NCI-H2107 (cell line): ENCODE measurements at regions not wholly inside any gene's neighbourhood (a gene's known extent, or its start where the extent isn't known, plus 50 kb on each side); places are given as distances from the start of the nearest gene placed in this dataset.
A peak's percentile ranks its signal among the peaks of the same experiment; 100 is the strongest.

ENCODE experiments used
- DNase-seq: peaks from one replicate; lab custom pipeline; 2025; lab: John Stamatoyannopoulos, UW

DNA sequence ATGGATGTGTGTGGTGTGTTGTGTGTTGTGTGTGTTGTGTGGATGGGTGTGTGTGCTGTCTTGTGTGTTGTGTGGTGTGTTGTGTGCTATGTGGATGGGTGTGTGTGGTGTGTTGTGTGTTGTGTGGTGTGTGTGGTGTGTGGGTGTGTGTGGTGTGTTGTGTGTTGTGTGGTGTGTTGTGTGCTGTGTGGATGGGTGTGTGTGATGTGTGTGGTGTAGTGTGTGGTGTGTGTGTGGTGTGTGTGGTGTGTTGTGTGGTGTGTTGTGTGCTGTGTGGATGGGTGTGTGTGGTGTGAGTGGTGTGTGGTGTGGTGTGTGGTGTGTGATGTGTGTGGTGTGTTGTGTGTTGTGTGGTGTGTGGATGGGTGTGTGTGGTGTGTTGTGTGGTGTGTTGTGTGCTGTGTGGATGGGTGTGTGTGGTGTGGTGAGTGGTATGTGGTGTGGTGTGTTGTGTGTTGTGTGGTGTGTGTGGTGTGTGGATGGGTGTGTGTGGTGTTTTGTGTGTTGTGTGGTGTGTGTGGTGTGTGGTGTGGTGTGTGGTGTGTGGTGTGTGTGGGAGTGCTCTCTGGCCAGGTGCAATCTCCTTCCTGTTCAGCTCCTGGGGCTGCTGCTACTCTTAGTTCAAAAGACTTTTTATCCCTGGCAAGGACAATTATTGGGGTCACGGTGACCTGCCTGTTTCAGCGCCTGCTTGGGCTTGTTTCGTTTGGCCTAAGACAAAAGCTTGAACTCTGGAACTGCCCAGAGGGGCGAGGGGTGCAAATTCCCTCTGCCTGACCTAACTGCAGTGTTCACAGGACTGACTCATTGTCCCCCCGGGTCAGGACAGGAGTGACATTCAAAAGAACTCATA, 101.1 kb downstream of the UBIAD1 start:
- DNase-seq = no peak

DNA sequence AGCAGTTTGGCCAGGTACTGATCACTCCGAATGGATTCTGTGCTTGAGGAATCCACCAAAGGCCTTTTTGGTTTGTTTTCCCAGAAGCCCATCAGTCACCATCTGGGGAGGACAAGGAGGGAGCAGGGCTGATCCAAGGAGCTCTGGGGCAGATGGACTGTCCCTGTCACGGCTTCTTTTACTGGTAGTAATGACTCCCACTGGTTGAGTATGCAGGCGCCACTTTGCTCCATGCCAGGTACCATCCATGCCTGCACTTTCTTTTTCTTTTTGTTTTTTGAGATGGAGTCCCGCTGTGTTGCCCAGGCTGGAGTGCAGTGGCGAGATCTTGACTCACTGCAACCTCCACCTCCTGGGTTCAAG, 101.7 kb downstream of the UBIAD1 start:
- no peak for DNase-seq

DNA sequence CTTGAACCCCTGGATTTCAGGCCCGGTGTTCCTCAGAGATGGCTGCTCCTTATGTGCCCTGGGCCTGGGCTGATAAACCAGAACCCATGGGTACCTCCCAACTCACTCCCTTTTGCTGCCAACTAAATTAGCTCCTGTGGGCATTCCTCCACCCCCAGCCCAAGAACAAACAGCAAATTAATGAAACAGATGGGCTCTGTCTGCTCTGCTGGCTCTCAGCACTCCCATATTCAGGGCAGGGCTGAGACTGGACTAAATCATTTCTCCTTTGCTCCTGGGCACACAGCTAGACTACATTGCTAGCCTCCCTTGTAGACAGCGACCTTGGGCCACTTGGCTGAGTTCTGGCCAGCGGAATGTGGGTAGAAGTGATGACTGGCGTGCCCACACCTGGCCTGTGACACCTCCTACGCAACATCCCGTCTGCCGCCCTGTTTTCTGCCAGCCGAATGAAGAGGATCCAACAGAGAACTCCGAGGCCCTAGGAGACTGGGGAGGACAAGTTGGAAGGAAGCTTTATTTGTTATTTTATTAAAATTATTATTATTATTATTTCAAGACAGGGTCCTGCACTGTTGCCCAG, 101.9 kb upstream of the DISP3 start:
- no peak for DNase-seq

DNA sequence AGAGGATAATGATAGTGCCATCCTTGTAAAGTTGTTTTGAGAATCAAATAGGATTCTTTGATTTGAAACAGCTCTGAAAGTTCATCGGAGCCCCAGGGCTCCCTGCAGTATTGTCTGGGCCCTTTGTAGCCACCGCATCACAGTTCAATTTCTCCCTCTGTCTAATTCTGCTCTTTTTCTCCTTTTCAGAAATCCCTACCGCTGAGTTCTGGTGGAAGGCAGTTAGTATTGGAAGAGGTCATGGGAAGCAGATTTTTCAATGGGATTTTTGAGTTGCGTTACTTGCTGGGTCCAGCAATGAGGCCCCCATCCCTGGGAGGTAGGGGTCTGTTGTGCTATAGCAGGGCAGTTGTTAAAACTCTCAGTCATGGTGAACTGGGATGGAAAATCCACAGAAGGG, 101.0 kb upstream of the DISP3 start:
- no peak for DNase-seq

DNA sequence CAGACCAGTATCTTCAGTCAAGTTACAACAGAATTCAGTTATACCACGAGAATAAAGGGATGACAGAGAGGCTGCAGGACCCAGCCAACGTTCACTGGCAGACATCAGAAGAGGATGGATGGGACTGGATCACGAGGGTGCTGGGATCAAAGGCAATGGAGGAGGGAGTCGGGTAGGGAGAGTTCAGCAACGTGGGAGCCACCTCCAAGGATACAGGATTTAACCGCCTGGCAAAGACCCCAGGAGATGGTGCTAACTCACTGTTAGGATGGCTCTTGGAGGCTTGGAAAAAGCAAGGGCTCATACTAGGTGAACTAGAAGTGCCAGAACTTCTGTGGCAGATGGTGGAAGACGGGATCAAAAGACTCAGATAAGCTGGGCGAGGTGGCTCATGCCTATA, 99.1 kb upstream of the DISP3 start:
- no peak for DNase-seq

DNA sequence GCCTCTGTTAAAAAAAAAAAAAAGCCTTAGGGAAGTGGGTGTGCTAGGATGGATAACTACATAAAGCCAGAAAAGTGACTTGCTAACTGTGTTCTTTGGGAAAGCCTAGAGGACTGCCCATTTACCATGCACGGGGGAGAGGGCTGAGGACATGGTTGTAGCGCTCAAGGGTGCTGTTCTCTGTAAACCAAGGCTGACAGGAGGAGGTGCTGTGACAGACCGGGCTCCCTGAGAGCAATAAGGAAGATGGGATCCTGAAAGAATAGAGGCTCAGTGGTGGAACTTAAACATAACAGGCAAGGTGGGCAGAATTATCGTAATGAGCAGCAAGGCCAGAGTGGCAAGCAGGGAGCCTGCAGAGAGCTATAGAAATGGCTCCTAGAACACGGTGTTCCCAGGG, 98.5 kb upstream of the DISP3 start:
- DNase-seq = no peak

DNA sequence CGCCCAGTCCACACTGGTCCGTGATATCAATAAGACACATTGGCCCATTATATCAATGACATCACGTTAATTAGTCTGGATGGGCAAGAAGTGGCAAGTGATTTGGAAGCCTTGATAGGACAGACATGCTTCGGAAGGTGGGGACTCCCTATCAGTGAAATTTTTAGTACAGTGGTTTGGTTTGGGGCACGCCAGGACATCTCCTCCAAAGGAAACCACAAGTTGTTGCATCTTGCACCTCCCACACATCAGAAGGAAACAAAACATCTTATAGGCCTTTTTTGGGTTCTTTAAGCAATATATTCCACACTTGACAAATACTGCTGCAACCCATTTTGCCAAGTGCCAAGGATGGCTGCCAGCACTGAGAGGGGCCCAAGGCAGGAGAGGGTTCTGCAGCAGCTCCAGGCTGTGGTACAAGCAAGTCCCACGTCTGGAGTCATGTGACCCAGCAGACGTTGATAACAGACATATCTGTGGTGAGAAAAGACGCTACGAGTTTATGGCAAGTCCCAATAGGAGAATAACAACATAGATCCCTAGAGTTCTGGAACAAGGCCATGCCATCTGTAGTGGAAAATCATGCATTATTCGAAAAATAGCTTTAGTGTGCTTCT, 95.3 kb upstream of the DISP3 start:
- DNase-seq = no peak

DNA sequence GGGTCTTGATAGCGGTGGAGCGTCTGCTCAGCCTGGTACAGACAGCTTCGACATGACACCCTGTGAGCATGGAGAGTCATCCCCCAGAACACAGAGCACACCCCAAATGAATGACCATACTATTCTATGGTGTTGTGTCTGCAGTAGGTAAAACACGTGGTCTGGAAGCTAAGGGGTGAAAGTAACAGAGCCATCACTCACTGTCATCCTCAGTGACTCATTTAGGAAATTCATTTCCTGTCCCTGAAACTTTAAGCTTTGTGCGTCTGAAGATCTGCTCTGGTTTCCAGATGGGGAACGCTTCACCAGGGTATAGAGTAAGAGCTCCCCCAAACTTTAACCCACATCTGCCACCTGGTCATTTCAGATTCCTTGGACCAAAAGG, 94.8 kb upstream of the DISP3 start:
- no peak for DNase-seq

DNA sequence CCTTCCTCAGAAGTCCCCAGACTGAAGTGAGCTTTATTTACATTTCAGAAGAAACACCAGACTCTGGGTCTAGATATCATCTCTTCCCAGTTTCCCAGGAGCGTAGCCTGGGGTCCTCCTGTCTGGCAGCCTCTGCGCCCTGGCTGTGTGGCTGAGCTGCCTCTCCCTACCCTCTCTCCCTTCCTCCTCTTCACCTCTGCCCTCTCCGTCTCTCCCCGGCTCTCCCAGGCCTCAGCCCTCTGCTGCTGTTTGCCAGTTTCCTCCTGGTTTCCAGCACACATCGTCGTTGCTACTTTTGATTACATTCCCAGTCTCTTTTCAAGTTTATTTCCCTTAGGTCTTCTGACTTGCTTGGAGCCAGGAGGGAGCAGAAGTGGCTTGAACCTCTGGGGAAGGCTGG, 91.1 kb upstream of the DISP3 start:
- no peak for DNase-seq

DNA sequence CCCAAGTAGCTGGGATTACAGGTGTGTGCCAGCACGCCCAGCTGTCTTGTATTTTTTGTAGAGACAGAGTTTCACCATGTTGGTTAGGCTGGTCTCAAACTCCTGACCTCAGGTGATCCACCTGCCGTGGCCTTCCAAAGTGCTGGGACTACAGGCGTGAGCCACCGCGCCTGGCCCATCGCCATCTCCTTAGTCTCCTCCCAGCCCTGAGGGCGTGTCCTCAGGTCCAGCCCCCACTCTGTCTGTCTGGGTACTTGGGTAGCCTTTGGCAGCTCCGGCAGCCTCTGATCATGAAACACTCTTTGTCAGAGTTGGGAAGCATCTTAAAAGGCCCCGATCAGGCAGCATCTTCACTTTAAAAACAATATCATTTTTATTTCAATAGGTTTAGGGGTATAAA, 90.3 kb upstream of the DISP3 start:
- DNase-seq = no peak

DNA sequence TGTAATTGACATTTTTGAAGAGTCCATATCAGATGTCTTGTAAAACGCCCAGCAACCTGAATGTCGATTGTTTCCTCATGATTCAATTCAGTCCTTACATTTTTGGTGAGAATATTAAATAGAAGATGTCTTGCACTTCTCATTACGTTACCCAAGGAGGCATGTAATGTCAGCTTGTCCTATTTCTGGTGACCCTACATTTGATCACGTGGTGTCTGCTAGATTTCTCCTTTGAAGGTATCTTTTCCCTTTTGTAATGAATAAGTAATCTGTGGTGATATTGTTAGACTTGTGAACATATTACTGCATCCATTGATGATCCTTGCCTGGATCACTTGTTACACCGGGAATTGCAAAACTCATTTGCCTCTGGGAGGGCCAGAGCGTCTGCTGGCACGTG, 87.6 kb upstream of the DISP3 start:
- no peak for DNase-seq

DNA sequence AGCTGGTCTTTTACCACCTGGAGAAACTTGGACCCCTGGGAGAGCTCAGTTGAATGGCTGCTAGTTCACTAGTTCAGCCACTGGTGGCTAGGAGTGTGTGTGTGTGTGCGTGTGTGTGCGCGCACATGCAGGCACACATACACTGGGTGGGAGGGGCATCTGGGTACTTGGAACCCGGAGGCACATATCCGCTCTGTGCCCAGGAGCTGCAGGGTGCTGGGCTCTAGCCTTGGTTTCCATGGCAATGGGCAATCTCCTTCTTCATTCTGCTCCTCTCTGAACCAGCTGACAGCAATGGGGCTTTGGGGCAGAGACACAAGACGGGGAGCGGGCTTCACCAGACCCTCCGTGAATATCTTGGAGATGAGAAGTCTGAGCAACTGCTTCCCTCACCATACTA, 87.1 kb upstream of the DISP3 start:
- DNase-seq = no peak

DNA sequence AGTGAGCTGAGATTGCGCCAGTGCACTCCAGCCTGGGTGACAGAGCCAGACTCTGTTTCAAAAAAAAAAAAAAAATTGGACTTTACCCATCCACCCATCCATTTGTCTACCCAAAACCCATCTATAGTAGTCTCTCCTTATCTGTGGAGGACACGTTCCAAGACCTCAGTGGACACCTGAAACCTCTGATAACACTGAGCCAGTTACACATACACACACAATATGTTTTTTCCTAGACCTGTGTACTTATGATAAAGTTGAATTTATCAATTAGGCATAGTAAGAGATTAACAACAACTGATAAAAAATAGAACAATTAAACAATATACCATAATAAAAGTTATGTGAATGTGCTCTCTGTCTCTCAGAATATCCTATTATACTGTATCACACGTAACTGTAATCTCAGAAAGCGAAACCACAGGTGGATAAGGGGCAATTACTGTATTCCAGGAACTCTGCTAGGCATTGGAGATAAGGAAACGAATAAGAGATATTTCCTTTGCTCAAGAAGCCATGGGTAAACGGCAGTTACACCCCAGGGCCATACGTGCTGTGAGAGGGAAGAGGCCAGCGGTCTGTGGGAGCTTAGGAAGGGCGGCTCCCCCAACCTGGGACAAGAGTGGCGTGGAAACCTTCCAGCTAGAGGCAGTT, 84.2 kb upstream of the DISP3 start:
- DNase-seq = no peak

DNA sequence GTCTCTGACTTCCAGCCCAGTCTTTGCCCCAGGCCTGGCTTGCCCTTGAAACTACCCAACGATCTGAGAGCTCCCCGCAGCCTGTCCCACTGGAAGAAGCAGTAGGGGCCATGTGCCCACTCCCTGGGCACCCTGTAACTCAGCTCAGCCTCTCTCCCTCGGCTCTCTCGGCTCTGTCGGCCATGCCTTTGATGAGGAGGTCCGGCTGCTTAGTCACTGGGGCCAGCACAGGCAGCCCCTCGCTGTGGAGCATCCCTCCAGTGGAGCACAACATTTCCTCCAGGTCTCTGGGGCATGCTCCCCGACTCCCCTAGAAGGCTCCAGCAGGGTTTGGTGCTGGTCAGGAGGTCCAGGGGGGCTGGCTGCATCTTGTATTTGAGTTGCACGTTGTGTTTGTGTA, 83.3 kb upstream of the DISP3 start:
- DNase-seq = no peak

DNA sequence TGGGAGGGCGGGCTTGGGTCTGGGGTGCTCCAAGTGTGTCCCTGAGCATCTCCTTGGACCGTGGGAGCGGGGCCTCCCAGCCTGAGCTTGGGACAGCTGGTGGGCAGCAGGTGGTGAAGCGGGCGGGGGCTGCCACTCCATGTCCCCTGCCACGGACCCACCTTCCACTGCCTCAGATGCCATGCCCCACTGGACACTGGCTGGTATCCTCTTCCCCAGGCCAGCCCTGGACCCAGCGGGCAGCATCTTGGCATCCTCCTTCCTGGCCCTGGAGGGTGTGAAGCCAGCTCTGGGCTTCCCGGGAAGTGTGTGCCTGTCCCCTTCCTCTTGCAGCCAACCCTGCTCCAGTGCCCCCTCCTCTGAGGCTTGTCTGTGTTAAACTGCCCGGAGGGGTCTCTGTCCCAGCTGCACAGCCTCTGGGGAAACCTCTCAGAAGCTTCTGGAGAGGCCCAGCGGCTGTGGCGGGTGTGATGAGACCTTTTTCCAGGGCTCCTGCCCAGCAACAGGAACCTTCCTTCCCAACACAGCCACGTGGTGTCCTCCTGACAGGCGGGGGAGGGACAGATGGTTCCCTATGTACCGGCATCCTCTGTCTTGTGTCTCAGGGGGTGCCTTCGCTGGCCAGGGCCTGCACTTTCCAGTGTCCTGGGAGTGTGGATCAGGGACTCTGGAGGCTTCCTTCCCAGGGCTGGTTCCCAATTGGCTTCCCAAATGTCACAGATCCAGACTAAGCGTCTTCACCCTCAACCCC, 81.6 kb upstream of the DISP3 start:
- DNase-seq = no peak

DNA sequence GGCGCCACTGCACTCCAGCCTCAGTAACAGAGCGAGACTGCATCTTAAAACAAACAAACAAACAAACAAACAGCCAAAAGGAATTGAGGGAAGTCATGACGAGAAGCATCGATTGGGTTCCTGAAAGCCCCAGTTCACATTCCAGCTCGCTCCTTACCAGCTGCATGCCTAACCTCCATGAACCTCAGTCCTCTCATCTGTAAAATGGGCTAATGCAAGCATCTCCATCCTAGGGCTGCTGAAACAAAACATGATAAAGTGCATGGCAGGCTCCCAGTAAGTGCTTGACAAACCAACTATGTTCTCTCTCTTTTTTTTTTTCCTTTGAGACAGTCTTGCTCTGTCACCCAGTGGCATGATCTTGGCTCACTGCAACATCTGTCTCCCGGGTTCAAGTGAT, 79.7 kb upstream of the DISP3 start:
- no peak for DNase-seq

DNA sequence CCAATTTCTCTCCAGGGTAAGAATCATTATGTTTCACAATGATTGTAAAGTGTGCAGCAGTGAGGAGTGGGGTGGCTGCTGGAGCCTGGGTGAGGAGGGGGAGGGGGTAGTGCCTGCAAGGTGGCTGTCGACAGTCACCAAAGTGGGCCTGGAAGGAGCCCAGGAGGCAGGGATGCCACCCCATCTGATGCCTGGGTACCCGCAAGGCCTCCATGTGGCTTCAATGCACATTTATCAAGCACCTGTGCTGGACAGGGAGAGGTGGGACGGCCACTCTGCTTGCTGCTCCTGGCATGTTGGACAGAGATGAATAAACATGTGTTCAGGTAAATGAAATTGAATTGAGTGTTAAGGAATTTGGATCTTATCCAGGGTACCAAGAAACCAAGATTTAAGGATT, 78.8 kb upstream of the DISP3 start:
- DNase-seq = no peak

DNA sequence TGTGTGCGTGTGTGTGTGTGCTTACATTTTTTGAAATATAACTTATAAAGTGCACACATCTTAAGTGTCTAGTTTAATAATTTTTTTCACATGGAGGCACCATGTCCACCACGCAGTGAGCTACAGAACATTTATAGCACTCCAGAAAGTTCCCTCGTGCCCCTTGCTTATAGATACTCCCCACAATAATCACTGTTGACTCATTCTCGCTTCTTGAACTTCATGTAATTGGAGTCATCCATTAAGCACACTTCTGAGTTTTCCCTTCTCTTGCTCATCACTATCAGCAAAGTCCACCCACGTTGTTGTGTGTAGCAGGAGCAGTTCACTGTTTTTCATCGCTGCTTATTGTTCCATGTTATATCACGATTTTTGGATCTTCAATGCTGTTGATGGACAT, 78.4 kb upstream of the DISP3 start:
- no peak for DNase-seq

DNA sequence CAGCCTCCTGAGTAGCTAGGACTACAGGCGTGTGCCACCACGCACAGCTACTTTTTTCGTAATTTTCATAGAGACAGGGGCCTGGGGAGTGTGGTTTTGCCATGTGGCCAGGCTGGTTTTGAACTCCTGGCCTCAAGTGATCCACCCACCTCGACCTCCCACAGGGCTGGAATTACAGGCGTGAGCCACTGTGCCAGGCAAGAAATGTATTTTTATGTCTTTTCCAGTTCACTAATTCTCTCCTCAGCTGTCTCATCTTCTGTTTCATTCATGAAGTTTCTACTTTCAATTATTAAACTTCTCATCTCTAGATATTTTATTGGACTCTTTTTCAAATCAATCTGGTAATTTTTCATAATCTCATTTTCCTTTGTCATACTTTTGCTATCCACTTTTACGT, 72.1 kb upstream of the DISP3 start:
- DNase-seq = no peak

DNA sequence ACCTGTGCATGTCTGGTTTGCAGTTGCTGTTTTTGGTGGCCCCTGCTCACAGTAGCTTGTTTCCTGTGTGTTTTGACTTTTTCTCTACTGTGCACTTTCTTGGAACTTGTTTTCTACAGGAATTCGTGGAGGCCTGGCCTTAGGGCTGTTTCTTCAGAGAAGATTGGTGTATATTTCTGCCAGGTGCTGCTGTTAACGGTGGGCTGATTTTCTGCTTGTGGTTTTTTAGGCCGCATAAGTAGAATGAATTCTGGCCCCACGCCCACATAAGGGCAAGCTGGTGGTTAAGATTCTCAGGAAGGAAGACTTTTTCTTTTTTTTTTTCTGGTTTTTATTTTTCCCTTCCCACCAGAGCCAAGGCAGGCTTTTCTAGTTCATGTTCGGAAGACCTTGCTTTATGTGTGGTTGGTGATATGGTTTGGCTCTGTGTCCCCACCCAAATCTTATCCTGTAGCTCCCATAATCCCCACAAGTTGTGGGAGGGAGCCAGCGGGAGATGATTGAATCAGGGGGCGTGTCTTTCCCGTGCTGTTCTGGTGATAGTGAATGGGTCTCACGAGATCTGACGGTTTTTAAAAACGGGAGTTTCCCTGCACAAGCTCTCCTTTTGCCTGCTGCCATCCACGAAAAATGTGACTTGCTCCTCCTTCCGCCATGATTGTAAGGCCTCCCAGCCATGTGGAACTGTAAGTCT, 71.5 kb upstream of the DISP3 start:
- no peak for DNase-seq

DNA sequence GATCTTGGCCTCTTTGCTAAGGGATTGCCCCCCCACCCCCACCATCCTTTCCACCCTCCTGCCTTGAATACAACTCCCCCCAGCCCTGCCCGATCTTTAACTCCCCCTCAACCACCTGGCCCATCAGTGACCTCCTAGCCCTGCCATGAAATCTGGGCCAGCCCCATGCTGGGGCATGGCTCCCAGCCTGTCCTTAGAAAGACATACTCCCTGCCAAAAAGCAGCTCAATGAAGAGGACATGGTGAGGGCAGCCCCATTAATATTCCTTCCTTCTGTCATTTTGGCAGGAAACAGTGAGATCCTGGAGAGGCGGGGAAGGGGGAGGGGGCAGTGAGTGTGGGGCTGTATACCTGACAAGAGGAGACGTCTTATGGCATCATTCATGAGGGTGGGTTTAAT, 66.8 kb upstream of the DISP3 start:
- no peak for DNase-seq

DNA sequence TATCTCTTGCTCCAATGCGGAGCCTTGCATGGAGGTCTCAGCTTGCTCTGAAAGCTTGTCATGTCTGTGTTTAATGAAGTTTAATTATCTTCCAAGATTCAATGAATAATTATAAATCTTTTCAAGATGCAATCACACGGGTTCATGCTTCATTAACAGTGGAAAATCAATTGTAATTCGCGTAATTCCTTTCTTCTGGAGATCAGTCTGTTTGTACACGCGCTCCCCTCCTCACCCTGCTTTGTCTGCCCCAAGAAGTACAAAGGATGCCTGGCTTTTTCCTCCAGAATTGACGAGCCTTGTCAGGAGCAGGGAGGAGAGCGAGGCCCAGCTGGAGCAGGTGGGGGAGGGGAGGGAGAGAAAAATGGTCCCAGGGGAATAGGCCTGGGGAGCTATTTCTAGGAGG, 65.0 kb upstream of the DISP3 start:
- peak; percentile 30 for DNase-seq
